Type B pancreatic cell (in vitro differentiated cells): ENCODE measurements at regions not wholly inside any gene's neighbourhood (a gene's known extent, or its start where the extent isn't known, plus 50 kb on each side); places are given as distances from the start of the nearest gene placed in this dataset.
A peak's percentile ranks its signal among the peaks of the same experiment; 100 is the strongest.

Experiments used
- DNase-seq: peaks from one replicate; pipeline ENCODE4 v3.0.0; 2021; ENCODE audit warnings: mixed read lengths; ENCODE audit not compliant: unreplicated experiment; ENCODE audit errors: extremely low spot score
- H3K27ac Mint-ChIP-seq: 2 replicates; pipeline ENCODE4 v1.8.0; 2021; ENCODE audit warnings: mild to moderate bottlenecking, mixed read lengths
- H3K27me3 Mint-ChIP-seq: 2 replicates; pipeline ENCODE4 v1.8.0; 2021; ENCODE audit warnings: mixed read lengths
- H3K36me3 Mint-ChIP-seq: 2 replicates; pipeline ENCODE4 v1.8.0; 2021; ENCODE audit warnings: mixed read lengths
- H3K4me1 Mint-ChIP-seq: one replicate; pipeline ENCODE4 v1.8.0; 2021; ENCODE audit warnings: mixed read lengths; ENCODE audit not compliant: unreplicated experiment
- H3K4me3 Mint-ChIP-seq: 2 replicates; pipeline ENCODE4 v1.8.0; 2021; ENCODE audit warnings: mild to moderate bottlenecking, mixed read lengths
- H3K9me3 Mint-ChIP-seq: 2 replicates; pipeline ENCODE4 v1.8.0; 2021; ENCODE audit warnings: mixed read lengths
- TF ChIP-seq, protein P1 (sequence below): fragments of 200-600 bp; sonication (generic); conservative IDR thresholded peaks from 2 replicates; pipeline ENCODE4 v1.5.0; 2021; ENCODE audit warnings: antibody characterized with exemption, mild to moderate bottlenecking

DNA sequence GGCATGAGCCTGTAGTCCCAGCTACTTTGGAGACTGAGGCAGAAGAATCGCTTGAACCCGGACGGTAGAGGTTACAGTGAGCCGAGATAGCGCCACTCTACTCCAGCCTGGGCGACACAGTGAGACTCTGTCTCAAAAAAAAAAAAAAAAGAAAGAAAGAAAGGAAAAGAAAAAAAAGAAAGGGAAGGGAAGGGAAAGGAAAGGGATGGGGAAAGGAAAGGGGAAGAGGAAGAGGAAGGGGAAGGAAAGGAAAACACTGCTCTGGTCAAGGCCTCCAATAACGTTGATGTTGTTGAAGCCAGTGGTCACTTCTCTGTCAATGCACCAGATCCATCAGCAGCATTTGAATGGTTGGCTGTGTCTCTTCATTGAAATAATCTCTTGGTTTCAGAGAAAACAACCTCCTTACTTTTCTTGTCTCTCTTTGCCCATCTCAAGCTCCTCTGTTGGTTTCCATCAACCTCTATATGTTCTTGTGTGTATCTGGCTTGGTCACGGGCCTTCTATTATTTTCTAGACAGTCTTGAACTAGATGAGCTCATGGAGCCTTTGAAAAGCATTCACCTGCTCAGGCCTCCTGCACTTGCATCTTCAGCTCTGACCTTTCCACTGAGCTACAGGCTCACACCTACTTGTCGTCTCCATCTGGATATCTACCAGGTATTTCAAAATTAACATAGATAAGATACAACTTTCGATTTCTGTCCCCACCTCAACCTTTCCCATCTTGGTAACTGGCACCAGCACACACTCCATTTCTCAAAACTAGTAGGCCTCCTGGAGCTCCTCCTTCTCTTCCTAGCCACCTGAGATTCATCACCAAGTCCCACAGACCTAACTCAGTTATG is 69.4 kb upstream of the LAPTM4A start:
- TF ChIP-seq, protein P1, sequence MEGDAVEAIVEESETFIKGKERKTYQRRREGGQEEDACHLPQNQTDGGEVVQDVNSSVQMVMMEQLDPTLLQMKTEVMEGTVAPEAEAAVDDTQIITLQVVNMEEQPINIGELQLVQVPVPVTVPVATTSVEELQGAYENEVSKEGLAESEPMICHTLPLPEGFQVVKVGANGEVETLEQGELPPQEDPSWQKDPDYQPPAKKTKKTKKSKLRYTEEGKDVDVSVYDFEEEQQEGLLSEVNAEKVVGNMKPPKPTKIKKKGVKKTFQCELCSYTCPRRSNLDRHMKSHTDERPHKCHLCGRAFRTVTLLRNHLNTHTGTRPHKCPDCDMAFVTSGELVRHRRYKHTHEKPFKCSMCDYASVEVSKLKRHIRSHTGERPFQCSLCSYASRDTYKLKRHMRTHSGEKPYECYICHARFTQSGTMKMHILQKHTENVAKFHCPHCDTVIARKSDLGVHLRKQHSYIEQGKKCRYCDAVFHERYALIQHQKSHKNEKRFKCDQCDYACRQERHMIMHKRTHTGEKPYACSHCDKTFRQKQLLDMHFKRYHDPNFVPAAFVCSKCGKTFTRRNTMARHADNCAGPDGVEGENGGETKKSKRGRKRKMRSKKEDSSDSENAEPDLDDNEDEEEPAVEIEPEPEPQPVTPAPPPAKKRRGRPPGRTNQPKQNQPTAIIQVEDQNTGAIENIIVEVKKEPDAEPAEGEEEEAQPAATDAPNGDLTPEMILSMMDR, result no peak
- Mint-ChIP-seq H3K27ac (peak overlapping the region; percentile 21), H3K4me1 (peaks cover 22% of the 10 kb centered on the region), H3K27me3 (no peaks in the 10 kb centered on the region), H3K4me3 (no peak overlapping the region), H3K9me3 (no peaks in the 10 kb centered on the region), H3K36me3 (no peaks in the 10 kb centered on the region)
- DNase-seq, result no peak

GRCh38 chr2:20118051-20118450 is 66.6 kb upstream of the LAPTM4A start:
- Mint-ChIP-seq H3K4me1 (peaks cover 18% of the 10 kb centered on the region), H3K27ac (no peak overlapping the region), H3K36me3 (no peaks in the 10 kb centered on the region), H3K4me3 (no peak overlapping the region), H3K27me3 (no peaks in the 10 kb centered on the region), H3K9me3 (no peaks in the 10 kb centered on the region)
- TF ChIP-seq, protein P1, result no peak
- DNase-seq, result no peak

DNA sequence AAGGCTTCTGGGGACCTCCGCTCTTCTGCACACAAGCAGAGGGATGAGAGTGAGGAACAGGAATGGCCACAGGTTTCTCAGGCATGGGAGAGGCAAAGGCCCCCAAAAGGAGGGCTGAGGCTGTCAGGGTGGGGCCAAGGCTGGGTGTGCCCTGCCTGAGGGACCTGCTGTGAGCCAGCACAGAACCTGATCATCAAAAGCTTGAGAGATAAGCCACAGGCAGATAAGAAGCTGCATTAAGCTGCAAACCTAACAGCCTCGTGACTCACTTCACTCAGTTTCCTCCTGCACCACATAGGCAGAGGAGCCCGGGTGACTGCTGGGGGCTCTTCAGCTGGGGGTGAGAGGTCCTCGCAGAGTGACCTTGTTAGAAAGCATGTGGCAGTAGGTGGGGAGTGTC is 64.5 kb upstream of the LAPTM4A start:
- Mint-ChIP-seq H3K36me3 (no peaks in the 10 kb centered on the region), H3K4me1 (peaks cover 21% of the 10 kb centered on the region), H3K4me3 (no peak overlapping the region), H3K27me3 (no peaks in the 10 kb centered on the region), H3K9me3 (no peaks in the 10 kb centered on the region), H3K27ac (peak overlapping the region; percentile 1)
- TF ChIP-seq, protein P1, result no peak
- DNase-seq, result no peak

GRCh38 chr2:20115374-20115773 is 63.9 kb upstream of the LAPTM4A start:
- no peak for DNase-seq
- TF ChIP-seq, protein P1, result no peak
- H3K9me3 Mint-ChIP-seq, result no peaks in the 10 kb centered on the region
- no peak overlapping the region for H3K4me3 Mint-ChIP-seq
- no peaks in the 10 kb centered on the region for H3K36me3 Mint-ChIP-seq
- H3K4me1 Mint-ChIP-seq, result peaks cover 25% of the 10 kb centered on the region
- no peaks in the 10 kb centered on the region for H3K27me3 Mint-ChIP-seq
- peak overlapping the region; percentile 11 for H3K27ac Mint-ChIP-seq

- H3K27me3 Mint-ChIP-seq, result no peaks in the 10 kb centered on the region
- no peak for DNase-seq
- H3K9me3 Mint-ChIP-seq, result no peaks in the 10 kb centered on the region
- H3K4me1 Mint-ChIP-seq, result peaks cover 28% of the 10 kb centered on the region
- H3K4me3 Mint-ChIP-seq, result no peak overlapping the region
- TF ChIP-seq, protein P1, result no peak
- H3K36me3 Mint-ChIP-seq, result no peaks in the 10 kb centered on the region
- H3K27ac Mint-ChIP-seq, result peak overlapping the region; percentile 83
Observed at GRCh38 chr2:20113986-20114938, 62.8 kb upstream of the LAPTM4A start.
